ENCODE measurements at regions not wholly inside any gene's neighbourhood (a gene's known extent, or its start where the extent isn't known, plus 50 kb on each side); places are given as distances from the start of the nearest gene placed in this dataset.

DNA sequence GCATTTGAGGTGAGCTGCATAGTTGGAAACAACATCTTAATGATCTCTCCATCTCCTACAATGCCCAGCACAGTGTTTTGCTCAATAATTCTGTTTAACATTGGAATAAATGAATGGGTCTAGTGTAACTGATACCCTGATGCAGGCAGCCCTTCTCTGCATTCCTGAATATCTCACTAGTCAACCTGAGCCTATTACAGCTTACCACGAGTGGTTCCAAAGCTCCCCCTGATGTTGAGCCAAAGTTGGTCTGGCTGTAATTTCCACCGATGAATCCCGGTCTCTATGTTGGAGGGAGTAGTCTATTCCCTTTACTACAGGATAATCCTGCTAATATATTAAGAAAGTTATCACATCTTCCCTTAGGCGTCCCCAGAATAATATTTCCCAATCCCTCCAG lies 63.8 kb downstream of the ZBTB18 start:
- TF ChIP-seq POLR2A (IDR thresholded peaks at IDR 0.05), result no peak
- TF ChIP-seq, protein P1, sequence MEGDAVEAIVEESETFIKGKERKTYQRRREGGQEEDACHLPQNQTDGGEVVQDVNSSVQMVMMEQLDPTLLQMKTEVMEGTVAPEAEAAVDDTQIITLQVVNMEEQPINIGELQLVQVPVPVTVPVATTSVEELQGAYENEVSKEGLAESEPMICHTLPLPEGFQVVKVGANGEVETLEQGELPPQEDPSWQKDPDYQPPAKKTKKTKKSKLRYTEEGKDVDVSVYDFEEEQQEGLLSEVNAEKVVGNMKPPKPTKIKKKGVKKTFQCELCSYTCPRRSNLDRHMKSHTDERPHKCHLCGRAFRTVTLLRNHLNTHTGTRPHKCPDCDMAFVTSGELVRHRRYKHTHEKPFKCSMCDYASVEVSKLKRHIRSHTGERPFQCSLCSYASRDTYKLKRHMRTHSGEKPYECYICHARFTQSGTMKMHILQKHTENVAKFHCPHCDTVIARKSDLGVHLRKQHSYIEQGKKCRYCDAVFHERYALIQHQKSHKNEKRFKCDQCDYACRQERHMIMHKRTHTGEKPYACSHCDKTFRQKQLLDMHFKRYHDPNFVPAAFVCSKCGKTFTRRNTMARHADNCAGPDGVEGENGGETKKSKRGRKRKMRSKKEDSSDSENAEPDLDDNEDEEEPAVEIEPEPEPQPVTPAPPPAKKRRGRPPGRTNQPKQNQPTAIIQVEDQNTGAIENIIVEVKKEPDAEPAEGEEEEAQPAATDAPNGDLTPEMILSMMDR (IDR thresholded peaks at IDR 0.05), result no peak
- DNase-seq (ENCODE audit: low spot score in 2 of 2), result no peak
- WGBS, 2 donors, result 68 to 79% methylated on average over 4 of the region's 4 CpGs
- no peak overlapping the region for H3K4me3 ChIP-seq (ENCODE audit: low read depth, poor library complexity, severe bottlenecking)
- intact Hi-C loops (cut with DNase I; ENCODE audit: low total_unique reads), result no loop called here

DNA sequence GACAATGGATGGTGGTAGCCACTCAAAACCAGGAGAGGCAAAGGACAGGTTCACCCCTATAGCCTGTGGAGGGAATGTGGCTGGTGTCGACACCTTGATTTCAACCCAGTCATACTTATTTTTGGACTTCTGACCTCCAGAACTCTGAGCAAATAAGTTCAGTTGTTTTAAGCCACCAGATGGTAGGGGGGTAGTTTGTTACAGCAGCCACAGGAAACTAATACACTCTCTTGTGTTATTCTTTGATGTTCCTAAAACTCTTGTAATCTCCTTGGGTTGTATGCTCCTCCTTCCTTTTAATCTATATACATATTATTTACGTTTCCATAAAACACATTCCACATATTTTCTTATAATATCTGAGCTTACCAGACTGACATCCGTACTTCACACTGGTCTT lies 65.9 kb downstream of the ZBTB18 start:
- intact Hi-C loops (cut with DNase I; ENCODE audit: low total_unique reads), result no loop called here
- TF ChIP-seq, protein P1 (IDR thresholded peaks at IDR 0.05), result no peak
- TF ChIP-seq POLR2A (IDR thresholded peaks at IDR 0.05), result no peak
- WGBS, 2 donors, result 88 to 95% methylated on average over 3 of the region's 3 CpGs

DNA sequence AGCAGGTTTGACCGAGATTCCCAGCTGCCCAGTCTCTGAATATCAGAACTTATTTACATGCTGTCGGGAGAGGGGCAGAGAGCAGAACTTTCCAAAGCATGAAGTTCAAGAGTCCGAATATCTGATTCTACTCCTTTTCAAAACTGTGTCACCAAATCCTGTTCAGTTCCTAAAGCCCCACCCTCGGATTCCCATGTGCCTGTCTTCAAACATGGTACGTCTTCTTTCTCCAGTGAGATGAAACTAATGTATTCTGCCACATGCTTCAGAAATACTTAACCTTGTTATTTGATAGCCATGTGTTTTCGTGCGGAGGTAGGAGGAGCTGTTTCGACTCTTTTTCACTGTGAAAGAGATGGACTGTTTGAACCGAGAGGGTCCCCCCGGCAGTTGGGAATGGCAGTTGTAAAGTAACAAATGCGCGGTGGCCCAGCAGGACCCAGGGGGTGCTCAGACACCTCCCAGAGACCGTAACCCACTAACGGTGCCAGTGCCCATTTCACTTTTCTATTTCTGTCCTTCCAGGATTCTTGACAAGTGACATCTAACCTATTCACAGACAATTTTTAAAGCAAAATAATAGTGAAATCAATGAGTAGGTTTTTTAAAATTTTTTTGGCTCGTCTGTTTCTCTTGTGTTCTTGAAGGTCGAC lies 67.2 kb downstream of the ZBTB18 start:
- no peak for TF ChIP-seq POLR2A (IDR thresholded peaks at IDR 0.05)
- TF ChIP-seq, protein P1 (IDR thresholded peaks at IDR 0.05), result no peak
- no peak overlapping the region for H3K4me3 ChIP-seq (ENCODE audit: low read depth, poor library complexity, severe bottlenecking)
- intact Hi-C loops (cut with DNase I; ENCODE audit: low total_unique reads), result no loop called here
- no peak for DNase-seq (ENCODE audit: low spot score in 2 of 2)
- WGBS, 2 donors, result 54 to 55% methylated on average over 16 of the region's 16 CpGs

More for the DNA sequence above, 65.9 kb downstream of the ZBTB18 start:
- no peak overlapping the region for H3K4me3 ChIP-seq (ENCODE audit: low read depth, poor library complexity, severe bottlenecking)
- no peak for DNase-seq (ENCODE audit: low spot score in 2 of 2)

DNA sequence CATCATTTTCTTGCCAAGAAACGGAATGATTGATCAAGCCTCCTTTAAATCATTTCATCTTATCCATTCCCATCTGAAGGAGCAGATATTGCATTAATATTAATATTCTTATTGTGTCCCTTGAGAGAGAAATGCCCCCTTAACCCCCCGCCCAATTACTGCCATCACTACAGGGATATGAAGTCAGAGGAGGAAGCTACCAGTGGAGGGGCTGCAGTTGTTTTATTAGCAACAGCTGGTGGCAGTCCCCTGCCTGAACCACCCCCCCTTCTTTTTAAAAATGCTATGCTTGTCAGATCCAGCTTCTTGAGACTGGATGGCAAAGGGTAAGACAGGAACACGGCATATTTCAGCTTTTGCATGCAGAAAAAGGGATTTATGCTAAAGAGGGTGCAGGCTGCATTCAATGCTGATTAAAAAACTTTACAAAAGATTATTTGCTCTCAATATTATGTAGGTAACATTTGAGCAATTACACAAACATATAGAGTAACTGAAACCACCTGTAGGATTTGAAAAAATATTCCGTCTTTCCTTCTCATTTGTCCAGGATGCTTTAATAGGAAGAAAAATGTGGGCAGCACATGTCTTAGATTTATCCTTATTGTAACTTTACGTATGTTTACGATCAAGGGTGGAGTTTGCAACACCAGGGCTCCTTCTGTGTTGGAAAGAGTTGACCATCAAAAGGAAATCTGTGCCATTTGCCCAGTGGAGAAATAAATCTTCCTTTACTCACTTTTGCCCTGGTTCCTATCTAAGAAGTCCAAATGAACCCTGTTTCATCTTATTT lies 77.7 kb downstream of the ZBTB18 start:
- TF ChIP-seq, protein P1 (IDR thresholded peaks at IDR 0.05), result no peak
- TF ChIP-seq POLR2A (IDR thresholded peaks at IDR 0.05), result no peak
- intact Hi-C loops (cut with DNase I; ENCODE audit: low total_unique reads), result no loop called here
- no peak overlapping the region for H3K4me3 ChIP-seq (ENCODE audit: low read depth, poor library complexity, severe bottlenecking)
- DNase-seq (ENCODE audit: low spot score in 2 of 2), result no peak
- 56 to 67% methylated on average over 6 of the region's 6 CpGs for WGBS, 2 donors

DNA sequence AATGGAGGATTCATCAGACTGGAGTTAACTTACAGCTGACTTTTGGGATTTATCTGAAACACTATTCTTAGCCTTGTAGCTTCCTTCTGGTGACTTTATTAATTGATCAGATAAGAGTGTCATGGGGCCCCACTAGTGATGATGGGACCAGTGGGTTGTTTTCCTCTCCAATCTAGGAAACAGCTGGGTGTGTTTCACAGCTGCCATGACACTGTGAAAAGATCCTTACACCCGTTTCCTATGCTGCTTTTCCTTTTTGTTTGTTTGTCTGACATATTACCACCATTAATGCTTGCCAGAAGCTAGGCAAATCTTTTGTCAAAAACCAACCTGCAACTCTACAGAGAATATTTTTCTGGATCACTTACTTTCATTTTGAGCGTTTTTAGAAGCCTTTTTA lies 86.2 kb downstream of the ZBTB18 start:
- intact Hi-C loops (cut with DNase I; ENCODE audit: low total_unique reads), result no loop called here
- H3K4me3 ChIP-seq (ENCODE audit: low read depth, poor library complexity, severe bottlenecking), result no peak overlapping the region
- TF ChIP-seq, protein P1 (IDR thresholded peaks at IDR 0.05), result no peak
- TF ChIP-seq POLR2A (IDR thresholded peaks at IDR 0.05), result no peak
- WGBS, 2 donors, result 58 to 60% methylated on average over 2 of the region's 2 CpGs
- DNase-seq (ENCODE audit: low spot score in 2 of 2), result no peak

Data from lower leg skin (tissue), 4 donors.